ENCODE measurements at regions not wholly inside any gene's neighbourhood (a gene's known extent, or its start where the extent isn't known, plus 50 kb on each side); places are given as distances from the start of the nearest gene placed in this dataset.

DNA sequence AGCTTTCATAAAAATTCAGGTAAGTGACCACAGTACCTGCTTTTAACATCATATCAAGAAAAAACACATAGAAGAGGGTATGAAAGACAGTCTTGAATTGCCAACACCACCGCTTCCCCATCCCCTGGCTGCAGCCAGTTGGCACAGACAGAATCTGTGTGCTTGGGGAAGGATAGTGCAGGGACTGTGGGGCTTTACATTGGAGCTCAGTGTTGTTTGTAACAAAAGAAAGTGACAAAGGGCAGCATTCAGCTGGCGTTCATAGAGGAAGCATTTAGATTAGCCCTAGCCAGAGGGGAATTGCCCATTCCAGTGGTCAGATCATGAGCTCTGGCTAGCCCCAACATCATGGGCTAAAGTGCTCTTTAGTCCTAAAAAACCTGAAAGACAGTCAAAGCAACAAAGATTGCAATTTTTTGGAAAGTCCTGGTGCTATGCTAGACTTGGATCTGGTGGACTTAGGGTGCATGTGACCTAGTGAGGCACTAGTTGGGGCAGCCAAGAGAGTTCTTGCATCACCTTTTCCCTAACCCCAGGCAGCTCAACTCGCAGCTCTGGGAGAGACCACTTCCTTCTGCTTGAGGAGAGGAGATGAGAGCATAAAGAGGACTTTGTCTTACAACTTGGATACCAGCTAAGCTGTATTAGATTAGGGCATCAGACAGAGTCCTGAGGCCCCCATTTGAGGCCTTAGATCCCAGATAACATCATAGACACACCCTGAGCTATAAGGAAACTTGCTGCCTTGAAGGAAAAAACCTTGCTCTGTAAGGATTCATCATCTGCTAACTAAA lies 1602.4 kb upstream of the ADGRL3 start:
- ChIA-PET POLR2A (ENCODE audit: unreplicated experiment) (no interaction called here), CTCF (no interaction called here)
- Histone ChIP-seq H3K79me2 (ENCODE audit: low read length) (no peaks in the 10 kb centered on the region), H3F3A (ENCODE audit: low read length, unreplicated experiment) (no peaks in the 10 kb centered on the region), H3K27ac (ENCODE audit: low read length) (no peak overlapping the region), H2AFZ (ENCODE audit: low read length) (no peak overlapping the region), H4K20me1 (ENCODE audit: low read length) (no peaks in the 10 kb centered on the region), H3K27me3 (ENCODE audit: low read length) (no peaks in the 10 kb centered on the region), H3K4me2 (ENCODE audit: low read length) (no peak overlapping the region), H3K36me3 (ENCODE audit: low read depth, low read length) (no peaks in the 10 kb centered on the region), H3K4me1 (ENCODE audit: insufficient read depth, low read length) (no peaks in the 10 kb centered on the region), H3K9ac (ENCODE audit: low read length) (no peak overlapping the region), H3K4me3 (ENCODE audit: low read length) (no peak overlapping the region), H3K9me3 (ENCODE audit: low read length) (no peaks in the 10 kb centered on the region), H3K9me2 (replicated peaks; ENCODE audit: low read length) (no peaks in the 10 kb centered on the region)
- no TSS peak for BruUV-seq (replicated peaks)
- intact Hi-C loops (cut with micrococcal nuclease), result no loop called here
- ATAC-seq (no peak), DNase-seq (peak; percentile 3)
- TF ChIP-seq, protein P1, sequence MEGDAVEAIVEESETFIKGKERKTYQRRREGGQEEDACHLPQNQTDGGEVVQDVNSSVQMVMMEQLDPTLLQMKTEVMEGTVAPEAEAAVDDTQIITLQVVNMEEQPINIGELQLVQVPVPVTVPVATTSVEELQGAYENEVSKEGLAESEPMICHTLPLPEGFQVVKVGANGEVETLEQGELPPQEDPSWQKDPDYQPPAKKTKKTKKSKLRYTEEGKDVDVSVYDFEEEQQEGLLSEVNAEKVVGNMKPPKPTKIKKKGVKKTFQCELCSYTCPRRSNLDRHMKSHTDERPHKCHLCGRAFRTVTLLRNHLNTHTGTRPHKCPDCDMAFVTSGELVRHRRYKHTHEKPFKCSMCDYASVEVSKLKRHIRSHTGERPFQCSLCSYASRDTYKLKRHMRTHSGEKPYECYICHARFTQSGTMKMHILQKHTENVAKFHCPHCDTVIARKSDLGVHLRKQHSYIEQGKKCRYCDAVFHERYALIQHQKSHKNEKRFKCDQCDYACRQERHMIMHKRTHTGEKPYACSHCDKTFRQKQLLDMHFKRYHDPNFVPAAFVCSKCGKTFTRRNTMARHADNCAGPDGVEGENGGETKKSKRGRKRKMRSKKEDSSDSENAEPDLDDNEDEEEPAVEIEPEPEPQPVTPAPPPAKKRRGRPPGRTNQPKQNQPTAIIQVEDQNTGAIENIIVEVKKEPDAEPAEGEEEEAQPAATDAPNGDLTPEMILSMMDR (conservative IDR thresholded peaks at IDR 0.05; ENCODE audit: low read depth, low read length), result no peak
- TF ChIP-seq EZH2phosphoT487 (IDR thresholded peaks at IDR 0.05; ENCODE audit: borderline replicate concordance, low read length) (no peak), EZH2 (IDR thresholded peaks at IDR 0.05; ENCODE audit: low read length, unreplicated experiment) (no peak)

DNA sequence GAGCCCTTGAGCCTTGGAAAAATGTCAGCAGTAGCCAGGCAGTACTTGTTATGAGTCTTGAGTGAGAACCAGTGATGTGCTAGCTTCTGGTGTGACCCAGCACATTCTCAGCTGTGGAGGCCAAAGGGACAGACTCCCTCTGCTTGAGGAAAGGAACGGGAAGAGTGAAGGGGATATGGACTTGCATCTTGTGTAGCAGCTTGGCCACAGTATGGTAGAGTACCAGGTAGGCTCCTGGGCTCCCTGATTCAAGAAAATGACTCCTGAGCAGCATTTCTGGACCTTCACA lies 1601.9 kb upstream of the ADGRL3 start:
- CTCF ChIA-PET, result no interaction called here

DNA sequence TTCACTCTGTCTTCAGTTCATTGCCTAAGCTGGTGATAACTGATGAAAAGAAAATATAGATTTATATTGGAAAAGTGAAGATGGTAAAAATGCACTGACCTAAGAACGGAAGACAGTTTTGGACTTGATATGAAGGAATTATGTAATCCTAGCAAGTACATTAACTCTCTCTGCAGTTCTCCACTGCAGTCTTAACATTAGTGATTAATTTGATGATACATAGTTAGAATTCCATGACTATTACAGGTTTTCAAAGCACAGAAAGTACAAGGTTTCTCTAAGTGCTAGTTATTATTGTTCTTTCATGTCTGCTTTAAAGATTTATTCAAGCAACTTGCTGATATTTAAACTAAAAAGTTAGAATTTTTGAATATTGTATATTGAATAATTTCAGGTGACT lies 1591.7 kb upstream of the ADGRL3 start:
- DNase-seq, result peak; percentile 13
- no peak for ATAC-seq
- Histone ChIP-seq H3K36me3 (ENCODE audit: low read depth, low read length) (no peaks in the 10 kb centered on the region), H3K9ac (ENCODE audit: low read length) (no peak overlapping the region), H3K9me2 (replicated peaks; ENCODE audit: low read length) (no peaks in the 10 kb centered on the region), H3K9me3 (ENCODE audit: low read length) (no peaks in the 10 kb centered on the region), H2AFZ (ENCODE audit: low read length) (peak overlapping the region; percentile 37; the same call in 1 of the 2 replicates), H3K4me2 (ENCODE audit: low read length) (no peak overlapping the region), H3K79me2 (ENCODE audit: low read length) (no peaks in the 10 kb centered on the region), H3K4me3 (ENCODE audit: low read length) (no peak overlapping the region), H3K27ac (ENCODE audit: low read length) (no peak overlapping the region), H3K4me1 (ENCODE audit: insufficient read depth, low read length) (peaks cover 14% of the 10 kb centered on the region), H4K20me1 (ENCODE audit: low read length) (no peaks in the 10 kb centered on the region), H3F3A (ENCODE audit: low read length, unreplicated experiment) (no peaks in the 10 kb centered on the region), H3K27me3 (ENCODE audit: low read length) (no peaks in the 10 kb centered on the region)
- POLR2A ChIA-PET (ENCODE audit: unreplicated experiment), result no interaction called here
- TF ChIP-seq, protein P1 (conservative IDR thresholded peaks at IDR 0.05; ENCODE audit: low read depth, low read length), result no peak
- TF ChIP-seq EZH2 (IDR thresholded peaks at IDR 0.05; ENCODE audit: low read length, unreplicated experiment) (no peak), EZH2phosphoT487 (IDR thresholded peaks at IDR 0.05; ENCODE audit: borderline replicate concordance, low read length) (no peak)
- CTCF ChIA-PET, result no interaction called here
- intact Hi-C loops (cut with micrococcal nuclease), result no loop called here
- BruUV-seq (replicated peaks), result no TSS peak

More for the DNA sequence above, 1601.9 kb upstream of the ADGRL3 start:
- DNase-seq, result no peak
- no peaks in the 10 kb centered on the region for H3K79me2 ChIP-seq (ENCODE audit: low read length)
- no peak for ATAC-seq
- H3K27ac ChIP-seq (ENCODE audit: low read length), result no peak overlapping the region
- no peaks in the 10 kb centered on the region for H3K9me2 ChIP-seq (replicated peaks; ENCODE audit: low read length)
- H3K4me1 ChIP-seq (ENCODE audit: insufficient read depth, low read length), result no peaks in the 10 kb centered on the region
- no peak overlapping the region for H3K4me3 ChIP-seq (ENCODE audit: low read length)
- intact Hi-C loops (cut with micrococcal nuclease), result no loop called here
- no TSS peak for BruUV-seq (replicated peaks)
- H3K4me2 ChIP-seq (ENCODE audit: low read length), result no peak overlapping the region
- H3F3A ChIP-seq (ENCODE audit: low read length, unreplicated experiment), result no peaks in the 10 kb centered on the region
- no peaks in the 10 kb centered on the region for H3K27me3 ChIP-seq (ENCODE audit: low read length)
- no peak overlapping the region for H3K9ac ChIP-seq (ENCODE audit: low read length)
- no peaks in the 10 kb centered on the region for H3K36me3 ChIP-seq (ENCODE audit: low read depth, low read length)
- no peaks in the 10 kb centered on the region for H4K20me1 ChIP-seq (ENCODE audit: low read length)
- POLR2A ChIA-PET (ENCODE audit: unreplicated experiment), result no interaction called here
- no peaks in the 10 kb centered on the region for H3K9me3 ChIP-seq (ENCODE audit: low read length)
- no peak overlapping the region for H2AFZ ChIP-seq (ENCODE audit: low read length)
- TF ChIP-seq, protein P1 (conservative IDR thresholded peaks at IDR 0.05; ENCODE audit: low read depth, low read length), result no peak
- no peak for TF ChIP-seq EZH2 (IDR thresholded peaks at IDR 0.05; ENCODE audit: low read length, unreplicated experiment)
- no peak for TF ChIP-seq EZH2phosphoT487 (IDR thresholded peaks at IDR 0.05; ENCODE audit: borderline replicate concordance, low read length)

All from PC-3 (cell line).